GM18519 (cell line): ENCODE measurements at regions not wholly inside any gene's neighbourhood (a gene's known extent, or its start where the extent isn't known, plus 50 kb on each side); places are given as distances from the start of the nearest gene placed in this dataset.
"Not testable (repeated sequence)": the region's sequence is repeated elsewhere in the genome, so short reads cannot be mapped to it uniquely, and the experiment has no call there.

Experiments used
- ATAC-seq: cut with Tn5 transposase; IDR thresholded peaks from one replicate; pipeline ENCODE4 v1.9.1; 2021; ENCODE audit warnings: mild to moderate bottlenecking, moderate library complexity; ENCODE audit not compliant: unreplicated experiment, low FRiP score

DNA sequence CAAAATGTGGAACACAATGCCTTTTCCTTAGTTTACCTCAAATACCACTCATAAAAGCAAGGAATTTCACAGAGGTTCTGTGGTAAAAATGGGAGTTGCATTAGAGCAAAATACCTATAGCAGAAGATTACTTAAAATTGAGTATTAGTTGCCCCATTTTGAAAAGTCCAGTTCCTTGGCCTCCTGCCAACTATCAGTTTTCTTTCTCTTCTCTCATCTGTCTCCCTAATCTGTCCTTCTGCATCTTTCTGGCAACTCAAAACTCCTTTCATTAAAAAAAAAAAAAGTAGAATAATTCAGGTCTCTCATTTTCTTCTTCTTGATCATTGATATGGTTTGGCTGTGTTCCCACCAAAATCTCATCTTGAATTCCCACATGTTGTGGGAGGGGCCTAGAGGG, 127.3 kb downstream of the ATP23 start:
- ATAC-seq = no peak

DNA sequence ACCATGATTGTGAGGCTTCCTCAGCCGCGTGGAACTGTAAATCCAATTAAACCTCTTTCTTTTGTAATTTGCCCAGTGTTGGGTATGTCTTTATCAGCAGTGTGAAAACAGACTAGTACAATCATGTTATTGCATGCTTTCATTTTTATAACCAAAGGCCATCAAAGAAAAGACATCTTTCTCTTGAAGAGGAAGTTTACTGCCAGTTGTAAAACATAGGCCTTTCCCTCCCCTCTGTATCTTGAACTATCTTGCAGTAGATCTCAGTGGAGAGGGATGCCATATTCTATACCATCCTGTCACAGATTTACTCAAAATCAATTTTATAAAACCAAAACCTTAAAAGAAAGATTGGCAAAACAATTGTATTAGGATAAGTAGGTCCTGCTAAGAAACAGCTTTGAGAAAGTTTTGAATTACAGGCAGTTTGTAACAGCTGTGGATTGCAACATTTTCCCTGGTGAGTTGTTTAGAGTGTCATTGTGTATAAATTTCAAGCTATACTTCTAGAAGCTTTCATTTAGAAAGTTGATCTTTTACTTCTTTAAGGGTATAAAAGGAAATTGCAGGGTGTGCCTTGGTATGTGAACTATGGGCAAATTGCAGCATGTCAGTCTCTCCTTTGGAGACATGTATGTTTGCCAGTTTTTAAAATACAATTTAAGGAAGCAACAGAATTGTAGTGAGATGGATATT, 128.0 kb downstream of the ATP23 start:
- no peak for ATAC-seq

DNA sequence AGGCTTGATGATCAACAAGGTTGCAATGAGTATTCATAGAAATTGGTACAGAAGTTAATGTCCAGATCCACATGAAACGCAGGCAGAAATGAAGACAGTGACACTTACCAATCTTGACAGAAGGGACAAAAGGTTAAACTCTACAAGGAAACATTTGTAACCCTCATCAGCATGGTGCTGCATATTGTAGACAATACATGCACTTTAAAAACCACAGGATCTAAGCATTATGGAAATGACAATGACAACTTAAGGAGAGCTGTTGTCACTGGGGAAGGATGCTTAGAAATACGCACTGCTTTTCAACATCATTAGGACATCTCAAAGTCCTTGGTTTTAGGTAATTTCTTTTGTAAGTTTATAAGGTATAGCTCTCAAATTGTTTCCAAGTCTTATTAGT, 130.6 kb downstream of the ATP23 start:
- no peak for ATAC-seq

DNA sequence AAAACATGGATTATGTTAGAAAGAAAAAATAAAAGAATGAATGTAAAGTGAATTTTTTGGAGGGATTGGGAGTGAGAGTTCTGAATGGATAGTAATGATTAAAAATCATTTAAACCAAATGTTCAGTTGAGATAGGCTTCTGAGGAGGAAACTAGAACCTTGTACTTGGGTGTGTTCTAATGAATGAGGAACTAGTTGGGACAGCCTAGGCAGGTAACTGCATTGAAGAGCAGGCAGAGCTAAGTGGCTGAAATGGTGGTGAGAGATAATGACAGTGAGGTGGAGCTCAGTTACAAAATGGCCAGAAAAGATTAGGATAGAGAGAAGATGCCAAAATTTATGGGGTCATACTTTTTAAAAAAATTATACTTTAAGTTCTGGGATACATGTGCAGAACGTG, 132.9 kb downstream of the ATP23 start:
- ATAC-seq = no peak

DNA sequence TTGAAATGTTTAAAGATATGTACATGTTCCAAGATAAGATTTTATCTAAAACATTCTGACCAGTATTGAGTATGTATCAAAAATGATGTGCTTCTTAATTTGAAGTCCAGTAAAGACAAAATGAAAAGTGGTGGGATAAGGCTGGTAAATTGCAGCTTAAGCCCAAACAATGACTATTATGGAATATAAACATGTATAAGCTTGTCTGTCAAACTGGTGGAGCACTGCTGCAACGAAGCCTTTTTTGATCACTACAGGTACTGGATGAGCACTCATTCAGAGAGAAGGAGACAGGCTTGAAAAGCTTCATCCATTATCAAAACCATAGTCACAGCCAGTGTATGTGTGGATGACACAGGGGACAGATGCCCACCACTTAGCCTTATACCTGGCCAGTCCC, 138.4 kb downstream of the ATP23 start:
- no peak for ATAC-seq

DNA sequence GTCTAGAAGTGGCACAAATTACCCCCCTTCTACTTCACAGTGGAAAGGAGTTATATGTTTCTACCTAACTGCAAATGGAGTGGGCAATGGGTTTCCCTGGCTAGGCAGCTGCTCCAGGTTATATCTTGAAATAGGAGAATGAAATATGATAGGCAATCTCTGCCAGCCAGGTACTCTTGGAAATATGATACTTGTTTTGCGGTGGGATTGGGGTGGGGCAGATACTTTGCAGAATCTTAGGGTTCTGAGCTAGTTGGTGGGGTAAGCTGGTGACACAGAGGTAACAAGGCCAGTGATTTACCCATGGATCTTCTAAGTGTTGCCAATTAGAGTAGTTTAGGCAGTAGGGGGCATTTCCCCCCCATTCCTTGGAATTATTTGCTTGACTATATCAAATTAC, 140.1 kb downstream of the ATP23 start:
- no peak for ATAC-seq

DNA sequence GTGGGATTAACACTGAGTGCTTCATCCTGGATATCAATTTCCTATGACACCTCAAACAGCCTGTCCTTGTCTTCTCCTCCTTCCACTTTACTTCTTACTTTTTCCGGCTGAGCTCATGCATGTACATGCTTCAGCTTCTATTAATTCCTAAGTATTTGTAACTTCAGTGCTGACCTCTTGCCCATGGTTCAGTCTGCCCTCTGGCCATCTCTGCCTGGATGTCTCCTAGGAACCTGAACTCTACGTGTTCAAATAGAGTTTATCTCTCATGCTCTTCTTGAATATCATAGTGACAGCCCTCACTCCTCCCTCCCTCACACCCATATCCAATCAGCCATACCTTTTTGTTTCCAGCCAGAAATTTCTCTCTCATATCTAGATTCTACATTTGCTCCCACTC, 141.6 kb downstream of the ATP23 start:
- ATAC-seq = no peak

DNA sequence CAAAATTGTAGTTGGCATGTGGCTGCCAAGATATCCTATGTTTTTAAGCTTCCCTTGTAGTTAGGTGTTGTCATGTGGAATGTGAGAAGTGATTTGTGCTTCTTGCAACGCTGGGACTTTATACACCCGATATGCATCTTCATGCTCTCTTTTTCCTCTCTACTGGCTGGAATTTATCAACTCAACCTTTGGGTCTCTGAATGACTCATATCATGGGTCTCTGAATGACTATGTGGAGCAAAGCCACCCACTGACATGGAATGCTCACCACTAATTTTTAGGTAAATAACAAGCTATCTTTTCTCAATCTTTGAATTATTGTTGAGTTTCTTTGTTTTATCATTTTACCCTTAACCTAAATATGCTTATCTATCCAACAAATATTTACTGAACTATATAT, 144.6 kb downstream of the ATP23 start:
- ATAC-seq = no peak

DNA sequence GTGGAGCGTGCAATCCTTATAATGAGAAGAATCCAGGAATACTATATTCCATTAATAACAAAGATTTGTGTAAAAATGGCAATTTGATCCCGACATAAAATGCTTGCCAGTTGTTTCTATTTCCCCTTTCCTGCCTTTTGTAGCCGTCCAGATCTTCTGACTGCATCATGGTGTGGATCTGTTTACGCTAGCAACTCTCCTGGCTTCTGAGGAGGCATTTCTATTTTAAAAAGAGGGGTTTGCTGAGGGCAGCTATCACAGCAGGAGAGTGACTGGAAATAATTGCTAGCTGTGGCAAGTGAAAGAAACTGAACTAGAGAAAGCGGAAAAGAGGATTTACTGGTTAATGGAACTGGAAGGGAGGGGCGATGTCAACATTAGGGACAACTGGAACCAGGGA, 145.6 kb downstream of the ATP23 start:
- ATAC-seq = no peak

DNA sequence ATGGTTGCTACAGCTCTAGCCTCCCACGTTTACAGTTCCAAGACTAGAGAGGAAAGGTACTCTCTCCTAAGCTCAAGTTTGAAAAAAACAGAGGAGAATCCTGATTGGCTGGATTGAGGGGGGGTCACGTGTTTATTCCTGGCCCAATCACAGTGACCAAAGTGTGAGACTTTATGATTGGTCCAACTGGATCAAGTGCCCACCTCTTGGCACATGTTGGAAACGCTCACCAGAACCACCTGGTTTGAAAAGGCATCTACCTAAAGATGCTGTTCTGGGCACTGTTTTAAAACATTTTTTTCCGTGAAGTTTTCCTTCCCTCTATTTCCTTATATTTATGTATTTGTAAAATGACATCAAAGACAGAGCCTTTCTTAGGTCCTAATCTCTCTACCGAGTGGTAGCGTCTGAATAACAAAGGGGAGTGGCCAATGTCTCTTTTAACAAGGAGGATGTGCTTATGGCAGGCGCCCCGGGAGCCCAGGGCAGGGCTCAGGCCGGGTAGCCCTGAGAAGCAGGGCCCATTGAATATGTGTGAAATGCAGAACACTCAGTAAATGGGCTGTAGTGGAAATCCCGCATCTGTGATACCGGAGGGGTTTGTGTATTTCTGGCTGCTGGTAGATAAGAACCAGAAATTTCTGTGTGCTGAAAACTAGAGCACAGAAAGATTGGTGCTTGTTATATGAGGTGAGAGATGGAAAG, 146.2 kb downstream of the ATP23 start:
- no peak for ATAC-seq

DNA sequence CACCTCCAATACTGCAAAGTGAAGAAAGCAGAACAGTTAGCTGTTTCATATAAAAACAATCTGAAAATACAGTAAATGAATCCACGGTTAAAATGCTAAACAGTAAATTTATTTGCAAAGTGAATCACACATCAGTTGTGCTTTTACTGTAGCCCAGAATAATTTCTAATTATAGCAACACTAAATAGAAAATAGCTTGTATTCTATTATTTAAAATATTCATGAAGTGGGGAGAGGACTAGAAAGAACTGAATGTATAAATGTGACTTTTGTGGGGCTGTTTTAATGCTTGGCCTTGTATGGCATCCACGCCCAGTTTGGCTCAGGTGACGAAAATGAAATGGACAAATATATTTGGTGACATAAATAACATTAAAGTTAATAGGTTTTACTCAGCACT, 148.2 kb downstream of the ATP23 start:
- no peak for ATAC-seq

DNA sequence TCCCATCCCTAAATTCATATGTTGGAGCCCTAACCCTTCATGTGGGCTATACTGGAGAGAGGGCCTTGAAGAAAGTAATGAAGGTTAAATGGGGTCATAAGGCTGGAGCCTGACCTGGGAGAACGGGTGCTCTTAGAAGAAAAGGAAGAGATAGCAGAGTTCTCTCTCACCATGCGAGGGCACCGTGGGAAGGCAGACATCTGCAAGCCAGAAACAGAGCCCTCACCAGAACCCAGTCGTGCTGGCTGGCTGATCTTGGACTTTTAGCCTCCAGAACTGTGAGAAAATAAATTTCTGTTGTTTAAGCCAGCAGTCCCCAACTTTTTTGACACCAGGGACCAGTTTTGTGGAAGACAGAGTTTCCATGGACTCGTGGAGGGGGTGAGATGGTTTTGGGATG, 149.3 kb downstream of the ATP23 start:
- ATAC-seq = no peak

DNA sequence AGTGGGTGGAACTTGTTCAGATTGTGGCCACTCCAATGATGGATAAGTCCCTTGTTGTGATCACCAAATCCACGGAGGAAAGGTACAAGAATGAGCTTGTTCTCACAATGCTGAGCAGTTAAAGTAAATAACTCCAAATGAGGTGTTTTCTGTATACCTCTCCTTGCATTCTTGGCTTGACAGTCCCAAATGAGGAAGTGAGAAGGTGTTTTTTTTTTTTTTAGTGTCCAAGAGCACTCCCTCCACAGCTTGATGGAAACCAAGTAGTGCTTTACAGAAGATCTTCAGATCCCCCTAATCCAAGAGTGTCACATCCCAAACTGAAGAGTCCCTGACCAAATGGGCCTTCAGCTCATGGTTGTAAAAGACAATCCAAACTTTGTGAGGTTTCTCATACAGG, 153.6 kb downstream of the ATP23 start:
- ATAC-seq = peak; percentile 78

DNA sequence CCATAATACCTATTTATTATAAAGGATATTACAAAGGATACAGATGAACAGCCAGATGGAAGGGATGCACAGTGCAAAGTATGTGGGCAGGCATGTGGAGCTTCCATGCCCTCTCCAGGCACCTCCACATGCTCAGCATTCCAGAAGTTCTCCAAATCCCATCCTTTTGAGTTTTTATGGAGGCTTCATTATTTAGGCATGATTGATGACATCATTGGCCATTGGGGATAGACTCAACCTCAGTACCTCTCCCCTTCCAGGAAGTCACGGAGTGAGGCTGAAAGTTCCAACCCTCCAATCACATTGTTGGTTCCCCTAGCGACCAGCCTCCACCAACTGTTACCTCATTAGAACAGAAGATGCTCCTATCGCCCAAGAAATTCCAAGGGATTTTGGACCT, 156.4 kb downstream of the ATP23 start:
- ATAC-seq = no peak

DNA sequence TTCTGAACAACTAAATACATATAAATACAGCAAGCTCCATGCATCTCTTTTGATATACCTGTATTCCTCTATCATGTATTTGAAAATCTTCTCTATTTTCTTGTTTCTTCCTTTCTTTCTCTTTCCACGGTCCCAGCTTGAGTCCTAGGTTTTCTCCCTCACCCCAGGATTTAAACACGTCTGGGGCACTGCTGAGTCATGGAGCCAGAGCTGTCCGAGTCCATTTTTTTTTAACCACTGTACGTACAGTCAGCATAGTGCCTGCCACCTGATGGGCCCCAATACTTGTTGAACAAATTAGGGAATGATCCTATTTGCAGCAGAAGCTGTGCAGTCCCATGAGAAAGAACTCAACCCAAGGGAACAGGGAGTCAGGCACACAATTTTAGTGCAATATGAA, 158.1 kb downstream of the ATP23 start:
- ATAC-seq = no peak

DNA sequence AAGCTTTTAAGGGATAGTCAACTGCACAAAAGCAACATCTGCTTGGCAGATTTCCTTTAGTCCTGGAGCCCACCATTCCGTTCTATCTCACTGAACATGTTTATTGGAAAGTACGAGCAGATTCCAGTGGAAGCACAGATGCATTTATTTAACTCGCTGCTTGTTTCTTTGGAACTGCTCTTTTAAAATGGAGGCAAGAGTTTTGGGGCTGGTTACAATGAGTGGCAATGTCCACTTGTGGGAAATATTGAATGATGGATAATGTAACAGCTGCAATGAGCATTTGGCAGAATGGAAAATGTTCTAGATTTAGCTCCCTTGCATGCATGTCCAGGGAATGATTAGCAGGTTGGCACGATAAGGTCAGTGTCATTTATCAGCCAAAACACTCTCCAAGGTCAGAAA, 163.0 kb downstream of the ATP23 start:
- no peak for ATAC-seq

DNA sequence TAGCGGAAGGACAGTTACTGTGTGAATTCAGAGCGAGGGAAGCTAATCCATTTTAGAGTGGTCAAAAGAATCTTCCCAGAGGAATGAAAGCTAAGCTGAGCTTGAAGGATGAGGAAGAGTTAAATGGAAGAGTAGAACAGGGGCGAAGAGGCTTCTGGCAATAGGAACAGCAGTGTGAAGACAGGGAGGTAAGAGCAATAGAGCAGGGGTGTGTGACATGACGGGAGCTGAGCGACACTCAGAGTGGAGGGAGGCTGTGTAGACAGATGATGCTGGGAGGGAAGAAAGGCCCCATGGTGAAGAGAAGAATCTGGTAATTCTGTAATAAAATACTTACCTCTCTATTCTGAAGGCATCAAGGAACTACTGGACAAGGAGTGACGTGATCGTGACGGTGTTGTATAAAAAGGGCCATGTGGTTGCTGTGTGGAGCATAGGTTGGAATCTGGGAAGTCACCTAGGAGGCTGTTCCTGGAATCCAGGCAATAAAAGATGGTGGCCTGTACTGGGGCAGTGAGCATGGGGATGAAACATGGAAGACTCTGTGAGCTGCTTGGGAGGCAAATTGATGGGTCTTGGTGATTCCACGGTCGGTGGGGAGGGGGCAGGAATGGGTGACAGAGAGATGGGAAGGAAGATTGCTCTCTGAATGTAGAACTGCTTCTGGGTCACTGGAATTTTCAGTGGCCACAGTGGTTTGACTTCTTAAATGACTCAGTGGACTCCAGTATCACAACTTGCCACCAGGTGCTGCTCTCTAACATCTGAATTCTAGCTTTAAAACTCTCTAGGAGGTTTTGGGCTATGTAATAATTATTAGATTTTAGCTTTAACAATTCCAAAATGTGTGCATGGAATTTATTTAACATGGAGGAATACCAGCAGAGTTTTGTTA, 164.1 kb downstream of the ATP23 start:
- ATAC-seq = no peak

DNA sequence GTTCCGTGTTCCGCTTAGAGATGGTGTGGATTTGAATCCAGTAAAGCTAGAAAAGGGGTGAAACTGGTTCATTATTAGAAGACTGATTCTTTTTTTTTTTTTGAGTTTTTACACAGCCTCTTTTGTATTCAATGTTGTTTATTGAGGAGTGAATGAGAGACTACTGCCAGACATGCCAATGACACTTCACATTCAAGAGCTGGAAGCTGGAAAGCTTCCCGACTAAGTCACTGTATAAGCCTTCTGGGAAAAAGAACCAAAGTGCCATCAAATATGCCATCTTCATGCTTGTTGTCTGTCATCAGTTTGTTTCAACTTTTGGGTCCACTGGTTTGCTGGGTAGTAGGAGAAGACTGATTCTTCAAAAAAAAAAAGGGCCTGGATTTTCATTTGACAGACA, 164.8 kb downstream of the ATP23 start:
- no peak for ATAC-seq

DNA sequence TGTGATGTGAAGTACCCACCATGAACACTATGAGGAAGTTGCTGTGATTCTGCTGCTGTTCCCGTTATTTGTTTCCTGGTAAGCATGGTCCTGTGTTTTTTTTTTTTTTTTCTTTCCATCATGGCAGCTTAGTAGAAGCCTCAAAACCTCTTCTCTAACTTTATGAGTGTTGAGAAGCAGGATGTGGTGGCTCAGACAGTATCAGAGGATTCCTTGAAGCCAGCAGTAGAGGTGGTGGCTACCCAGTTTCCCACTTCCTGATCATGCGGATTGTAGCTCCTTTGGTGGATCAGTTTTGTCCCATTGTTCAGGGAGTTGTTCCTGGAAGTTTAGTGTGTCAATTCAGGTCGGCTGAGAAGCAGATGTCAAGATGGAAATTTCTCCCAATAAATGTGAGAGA, 175.8 kb downstream of the ATP23 start:
- ATAC-seq = no peak

DNA sequence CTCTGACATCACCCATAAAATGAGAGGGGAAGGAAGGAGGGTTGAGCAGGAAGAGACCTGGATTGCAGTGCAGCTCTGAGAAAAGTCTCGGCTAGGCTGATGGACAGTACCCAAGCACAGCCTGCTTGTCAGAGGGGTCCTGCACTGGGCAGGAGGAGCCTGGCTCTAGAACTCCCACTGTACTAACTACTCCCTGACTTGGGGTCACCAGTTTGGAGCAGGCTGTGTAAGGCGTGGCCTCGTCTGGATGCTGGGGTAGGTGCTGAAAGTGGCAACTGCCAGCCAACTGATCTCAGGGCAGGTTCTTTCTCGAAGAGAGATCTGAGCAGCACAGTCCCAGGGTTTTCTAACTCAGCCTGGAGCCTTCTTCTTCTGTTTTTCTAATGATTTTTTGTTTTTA, 176.3 kb downstream of the ATP23 start:
- ATAC-seq = no peak

DNA sequence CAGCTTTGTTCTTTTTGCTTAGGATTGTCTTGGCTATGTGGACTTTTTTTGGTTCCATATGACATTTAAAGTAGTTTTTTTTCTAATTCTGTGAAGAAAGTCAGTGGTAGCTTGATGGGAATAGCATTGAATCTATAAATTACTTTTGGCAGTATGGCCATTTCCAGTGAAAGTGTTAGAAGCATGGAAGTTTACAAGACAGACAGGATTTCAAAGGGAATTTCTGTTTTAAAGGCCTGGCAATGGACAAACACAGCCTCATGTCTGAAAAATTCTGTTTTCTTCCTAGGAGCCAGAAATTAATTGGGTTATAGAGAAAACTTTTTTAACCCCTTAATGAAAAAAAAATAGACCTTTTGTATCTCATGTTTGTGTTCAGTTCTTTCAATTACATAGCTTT, 184.4 kb downstream of the ATP23 start:
- not testable (repeated sequence) for ATAC-seq
